ENCODE measurements at regions not wholly inside any gene's neighbourhood (a gene's known extent, or its start where the extent isn't known, plus 50 kb on each side); places are given as distances from the start of the nearest gene placed in this dataset.

GRCh38 chr22:22752199-22752555 lies 107.8 kb downstream of the GGTLC2 start:
- TF ChIP-seq CTCF (IDR thresholded peaks at IDR 0.05) (no peak), POLR2A (IDR thresholded peaks at IDR 0.05) (no peak), EP300 (IDR thresholded peaks at IDR 0.05) (no peak)
